ENCODE measurements at regions not wholly inside any gene's neighbourhood (a gene's known extent, or its start where the extent isn't known, plus 50 kb on each side); places are given as distances from the start of the nearest gene placed in this dataset.

DNA sequence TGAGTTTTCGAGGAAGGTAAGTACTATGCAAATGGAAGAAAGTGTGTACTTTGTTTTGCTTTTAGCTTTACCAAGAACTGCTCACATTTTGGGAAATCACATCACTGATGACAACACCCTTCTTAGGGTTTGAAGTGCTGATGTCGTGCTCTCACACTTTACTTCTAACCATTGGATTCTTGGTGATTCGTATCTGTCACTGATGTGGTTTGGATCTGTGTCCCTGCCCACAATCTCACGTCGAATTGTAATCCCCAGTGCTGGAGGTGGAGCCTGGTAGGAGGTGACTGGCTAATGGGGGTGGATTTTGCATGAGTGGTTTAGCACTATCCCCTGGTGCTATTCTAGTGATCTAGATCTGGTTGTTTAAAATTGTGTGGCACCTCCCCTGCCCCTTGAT lies 75.4 kb upstream of the RGMA start:
- Histone ChIP-seq H3K79me1 (ENCODE audit: low read depth in 1 of 2, low read length in 2 of 2) (no peaks in the 10 kb centered on the region), H3K4me1 (ENCODE audit: control insufficient read depth, insufficient read depth, low read length) (no peaks in the 10 kb centered on the region), H2AK9ac (replicated peaks; ENCODE audit: low read depth, low read length, poor library complexity) (no peak overlapping the region), H3K14ac (replicated peaks; ENCODE audit: low read depth, low read length) (no peak overlapping the region), H4K91ac (ENCODE audit: insufficient read depth, low read depth, low read length) (no peak overlapping the region), H3K9ac (ENCODE audit: low read depth, low read length) (no peak overlapping the region), H3K56ac (ENCODE audit: extremely low read depth, insufficient read depth, low read length) (no peak overlapping the region), H2AFZ (replicated peaks; ENCODE audit: low read length, poor library complexity) (no peak overlapping the region), H2BK15ac (ENCODE audit: low read depth, low read length) (no peak overlapping the region), H3K4me3 (ENCODE audit: insufficient read depth, low read depth, low read length) (no peak overlapping the region), H3K36me3 (ENCODE audit: control insufficient read depth, insufficient read depth, low read length) (no peaks in the 10 kb centered on the region), H3K9me3 (ENCODE audit: control insufficient read depth, insufficient read depth, low read length) (peaks cover 12% of the 10 kb centered on the region), H3K4ac (ENCODE audit: low read depth, low read length) (no peak overlapping the region), H3K27ac (ENCODE audit: insufficient read depth, low read length) (no peak overlapping the region), H2AK5ac (ENCODE audit: low read depth, low read length) (no peak overlapping the region), H3K23ac (ENCODE audit: low read depth, low read length) (no peak overlapping the region), H2BK120ac (ENCODE audit: low read depth, low read length) (no peak overlapping the region), H2BK5ac (ENCODE audit: low read depth, low read length, poor library complexity, severe bottlenecking) (no peak overlapping the region), H4K20me1 (ENCODE audit: insufficient read depth, low read length) (no peaks in the 10 kb centered on the region), H3K4me2 (ENCODE audit: low read depth, low read length) (no peak overlapping the region), H4K8ac (ENCODE audit: low read depth in 2 of 2, low read length in 2 of 2) (no peak overlapping the region), H2BK20ac (ENCODE audit: low read depth, low read length) (no peak overlapping the region), H3K18ac (ENCODE audit: low read depth, low read length) (no peak overlapping the region), H4K5ac (ENCODE audit: low read depth, low read length) (no peak overlapping the region), H3K9me1 (ENCODE audit: insufficient read depth, low read length) (no peaks in the 10 kb centered on the region), H3K27me3 (ENCODE audit: control insufficient read depth, insufficient read depth, low read length) (no peaks in the 10 kb centered on the region)
- ChIA-PET CTCF (no interaction called here), POLR2A (ENCODE audit: unreplicated experiment) (no interaction called here)
- DNase-seq (no peak), ATAC-seq (ENCODE audit: low read depth) (no peak)
- dilution Hi-C loops (cut with HindIII; ENCODE audit: low sequenced_read_pairs, unreplicated experiment) (no loop called here), intact Hi-C loops (cut with micrococcal nuclease) (no loop called here), in situ Hi-C loops (cut with MboI; ENCODE audit: low sequenced_read_pairs) (no loop called here)
- no CpG with 5 or more reads among the region's 5 CpGs for WGBS, 2 experiments (ENCODE audit: extremely low coverage in 2 of 2, insufficient read length in 1 of 2)
- BruUV-seq (replicated peaks), result no TSS peak
- no peak for TF ChIP-seq MAZ (IDR thresholded peaks at IDR 0.05; ENCODE audit: borderline replicate concordance, low read depth, low read length)
- TF ChIP-seq FOS (IDR thresholded peaks at IDR 0.05; ENCODE audit: low read depth, low read length), result no peak
- TF ChIP-seq MAFK (IDR thresholded peaks at IDR 0.05; ENCODE audit: low read depth, low read length), result no peak
- TF ChIP-seq, protein P1, sequence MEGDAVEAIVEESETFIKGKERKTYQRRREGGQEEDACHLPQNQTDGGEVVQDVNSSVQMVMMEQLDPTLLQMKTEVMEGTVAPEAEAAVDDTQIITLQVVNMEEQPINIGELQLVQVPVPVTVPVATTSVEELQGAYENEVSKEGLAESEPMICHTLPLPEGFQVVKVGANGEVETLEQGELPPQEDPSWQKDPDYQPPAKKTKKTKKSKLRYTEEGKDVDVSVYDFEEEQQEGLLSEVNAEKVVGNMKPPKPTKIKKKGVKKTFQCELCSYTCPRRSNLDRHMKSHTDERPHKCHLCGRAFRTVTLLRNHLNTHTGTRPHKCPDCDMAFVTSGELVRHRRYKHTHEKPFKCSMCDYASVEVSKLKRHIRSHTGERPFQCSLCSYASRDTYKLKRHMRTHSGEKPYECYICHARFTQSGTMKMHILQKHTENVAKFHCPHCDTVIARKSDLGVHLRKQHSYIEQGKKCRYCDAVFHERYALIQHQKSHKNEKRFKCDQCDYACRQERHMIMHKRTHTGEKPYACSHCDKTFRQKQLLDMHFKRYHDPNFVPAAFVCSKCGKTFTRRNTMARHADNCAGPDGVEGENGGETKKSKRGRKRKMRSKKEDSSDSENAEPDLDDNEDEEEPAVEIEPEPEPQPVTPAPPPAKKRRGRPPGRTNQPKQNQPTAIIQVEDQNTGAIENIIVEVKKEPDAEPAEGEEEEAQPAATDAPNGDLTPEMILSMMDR (conservative IDR thresholded peaks at IDR 0.05; ENCODE audit: low read depth, low read length), result no peak
- no peak for TF ChIP-seq CHD1 (IDR thresholded peaks at IDR 0.05; ENCODE audit: low read depth, low read length)
- no peak for TF ChIP-seq POLR2A (IDR thresholded peaks at IDR 0.05; ENCODE audit: low read depth, low read length)
- TF ChIP-seq SMC3 (IDR thresholded peaks at IDR 0.05; ENCODE audit: low read depth, low read length), result no peak
- TF ChIP-seq BHLHE40 (IDR thresholded peaks at IDR 0.05; ENCODE audit: low read depth, low read length), result no peak
- TF ChIP-seq, protein P2, sequence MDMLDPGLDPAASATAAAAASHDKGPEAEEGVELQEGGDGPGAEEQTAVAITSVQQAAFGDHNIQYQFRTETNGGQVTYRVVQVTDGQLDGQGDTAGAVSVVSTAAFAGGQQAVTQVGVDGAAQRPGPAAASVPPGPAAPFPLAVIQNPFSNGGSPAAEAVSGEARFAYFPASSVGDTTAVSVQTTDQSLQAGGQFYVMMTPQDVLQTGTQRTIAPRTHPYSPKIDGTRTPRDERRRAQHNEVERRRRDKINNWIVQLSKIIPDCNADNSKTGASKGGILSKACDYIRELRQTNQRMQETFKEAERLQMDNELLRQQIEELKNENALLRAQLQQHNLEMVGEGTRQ (IDR thresholded peaks at IDR 0.05; ENCODE audit: low read depth, low read length), result no peak
- TF ChIP-seq RFX5 (IDR thresholded peaks at IDR 0.05; ENCODE audit: low read depth, low read length), result no peak
- TF ChIP-seq RAD21 (IDR thresholded peaks at IDR 0.05; ENCODE audit: low read length), result no peak
- TF ChIP-seq MXI1 (IDR thresholded peaks at IDR 0.05; ENCODE audit: borderline replicate concordance, low read depth, low read length), result no peak
- TF ChIP-seq NFE2L2 (IDR thresholded peaks at IDR 0.05; ENCODE audit: low read depth, low read length), result no peak
- TF ChIP-seq ELK1 (IDR thresholded peaks at IDR 0.05; ENCODE audit: borderline replicate concordance, low read depth, low read length), result no peak
- no peak for TF ChIP-seq RCOR1 (IDR thresholded peaks at IDR 0.05; ENCODE audit: insufficient replicate concordance, low read length)
